Naive thymus-derived CD4-positive, alpha-beta T cell (primary cell): ENCODE measurements at regions not wholly inside any gene's neighbourhood (a gene's known extent, or its start where the extent isn't known, plus 50 kb on each side); places are given as distances from the start of the nearest gene placed in this dataset.

Source experiments
- ATAC-seq: fragments of 150-1000 bp; cut with Tn5 transposase; 2 replicates; pipeline ENCODE4 v1.10.0; 2021; ENCODE audit warnings: mild to moderate bottlenecking, moderate library complexity
- CTCF ChIA-PET: fragments of 350-600 bp; sonication (Branson Sonifier 250); formaldehyde crosslinking; loops from one replicate; lab custom pipeline; 2021; ENCODE audit warnings: antibody characterized with exemption; lab: Charles Lee
- POLR2A ChIA-PET: fragments of 350-600 bp; sonication (Branson Sonifier 250); formaldehyde crosslinking; loops from one replicate; lab custom pipeline; 2021; ENCODE audit warnings: antibody characterized with exemption, inconsistent platforms; lab: Charles Lee
- DNase-seq, 9 donors: peaks; one replicate each; pipeline versions ENCODE4 v3.0.0 to v3.0.0-alpha.2; 2020 to 2022; ENCODE audit warnings: mixed read lengths in 1 of 9
- H3K27ac ChIP-seq: one replicate; pipeline ENCODE4 v1.7.0; 2013; ENCODE audit warnings: mild to moderate bottlenecking, low read depth, low read length, moderate library complexity
- H3K27me3 ChIP-seq, 2 donors: one replicate each; pipeline ENCODE4 v1.7.0; 2013; ENCODE audit warnings: low read length in 2 of 2, mild to moderate bottlenecking in 2 of 2, moderate library complexity in 2 of 2; ENCODE audit not compliant: control insufficient read depth in 2 of 2, insufficient read depth in 2 of 2
- H3K36me3 ChIP-seq, 3 experiments: 1 replicate in 2 of 3; 2 replicates in 1 of 3; pipeline ENCODE4 v1.7.0; 2013; ENCODE audit warnings: low read length in 3 of 3, mild to moderate bottlenecking in 3 of 3, moderate library complexity in 1 of 3; ENCODE audit not compliant: insufficient read depth in 3 of 3, control insufficient read depth in 2 of 3
- H3K4me1 ChIP-seq, 2 donors: one replicate each; pipeline ENCODE4 v1.7.0; 2013; ENCODE audit warnings: low read length in 2 of 2, mild to moderate bottlenecking in 2 of 2, moderate library complexity in 1 of 2; ENCODE audit not compliant: control insufficient read depth in 2 of 2, insufficient read depth in 2 of 2
- H3K4me3 ChIP-seq: 2 replicates; pipeline ENCODE4 v1.7.0; 2013; ENCODE audit warnings: mild to moderate bottlenecking, low read length
- H3K9me3 ChIP-seq, 3 experiments: 1 replicate in 2 of 3; 2 replicates in 1 of 3; pipeline ENCODE4 v1.7.0; 2013; ENCODE audit warnings: low read length in 3 of 3; ENCODE audit not compliant: control insufficient read depth in 2 of 3
- H3K27ac Mint-ChIP-seq, 9 donors: one replicate each; pipeline ENCODE4 v1.8.0; 2020 to 2022; ENCODE audit warnings: mixed read lengths in 9 of 9, mild to moderate bottlenecking in 8 of 9, moderate library complexity in 5 of 9, inconsistent platforms in 2 of 9
- H3K27me3 Mint-ChIP-seq, 5 donors: one replicate each; pipeline ENCODE4 v1.8.0; 2021 to 2022; ENCODE audit warnings: mixed read lengths in 5 of 5, mild to moderate bottlenecking in 1 of 5
- H3K36me3 Mint-ChIP-seq, 5 donors: one replicate each; pipeline ENCODE4 v1.8.0; 2020 to 2022; ENCODE audit warnings: mixed read lengths in 5 of 5, mild to moderate bottlenecking in 3 of 5, inconsistent platforms in 1 of 5
- H3K4me1 Mint-ChIP-seq, 7 donors: one replicate each; pipeline ENCODE4 v1.8.0; 2020 to 2022; ENCODE audit warnings: mixed read lengths in 7 of 7, mild to moderate bottlenecking in 3 of 7, inconsistent platforms in 1 of 7
- H3K4me3 Mint-ChIP-seq, 10 donors: one replicate each; pipeline ENCODE4 v1.8.0; 2020 to 2022; ENCODE audit warnings: mild to moderate bottlenecking in 10 of 10, mixed read lengths in 10 of 10, moderate library complexity in 6 of 10, inconsistent platforms in 2 of 10
- H3K9me3 Mint-ChIP-seq, 11 donors: one replicate each; pipeline ENCODE4 v1.8.0; 2020 to 2022; ENCODE audit warnings: mixed read lengths in 11 of 11, mild to moderate bottlenecking in 4 of 11, inconsistent platforms in 1 of 11, moderate library complexity in 1 of 11
- intact Hi-C, 2 donors: fragments of 100-400 bp; cut with micrococcal nuclease; formaldehyde crosslinking; loops; one replicate each; pipeline ENCODE4 v1.15.1; 2023

GRCh38 chr10:29199339-29199738 lies 89.5 kb upstream of the LYZL1 start:
- H3K27me3 ChIP-seq: no peaks in the 10 kb centered on the region
- peaks cover 0 to 3% (median 0%) of the 10 kb centered on the region in 3 experiments for H3K9me3 ChIP-seq
- H3K4me1 Mint-ChIP-seq: no peaks in the 10 kb centered on the region
- H3K4me1 ChIP-seq: no peaks in the 10 kb centered on the region
- H3K4me3 ChIP-seq: no peak overlapping the region
- DNase-seq (no peak), ATAC-seq (no peak)
- H3K36me3 ChIP-seq: no peaks in the 10 kb centered on the region
- H3K4me3 Mint-ChIP-seq: no peak overlapping the region
- H3K27me3 Mint-ChIP-seq: peaks cover 4 to 53% (median 25%) of the 10 kb centered on the region in 5 donors
- CTCF ChIA-PET: no interaction called here
- POLR2A ChIA-PET: no interaction called here
- H3K27ac ChIP-seq: no peak overlapping the region
- H3K36me3 Mint-ChIP-seq: no peaks in the 10 kb centered on the region
- H3K27ac Mint-ChIP-seq: no peak overlapping the region
- H3K9me3 Mint-ChIP-seq: peaks cover 0 to 15% (median 5%) of the 10 kb centered on the region in 11 donors
- intact Hi-C loops: no loop called here

- POLR2A ChIA-PET: no interaction called here
- Histone ChIP-seq H3K27ac (no peak overlapping the region), H3K27me3 (no peaks in the 10 kb centered on the region), H3K4me1 (no peaks in the 10 kb centered on the region), H3K4me3 (no peak overlapping the region), H3K9me3 (peaks cover 0 to 3% (median 0%) of the 10 kb centered on the region in 3 experiments), H3K36me3 (no peaks in the 10 kb centered on the region)
- H3K9me3 Mint-ChIP-seq: peaks cover 0 to 7% (median 2%) of the 10 kb centered on the region in 11 donors
- peaks cover 4 to 47% (median 31%) of the 10 kb centered on the region in 5 donors for H3K27me3 Mint-ChIP-seq
- no peaks in the 10 kb centered on the region for H3K36me3 Mint-ChIP-seq
- intact Hi-C loops: no loop called here
- ATAC-seq (no peak), DNase-seq (no peak)
- no peak overlapping the region for H3K4me3 Mint-ChIP-seq
- no peak overlapping the region for H3K27ac Mint-ChIP-seq
- H3K4me1 Mint-ChIP-seq: no peaks in the 10 kb centered on the region
- CTCF ChIA-PET: no interaction called here
Measured at GRCh38 chr10:29199941-29200679, 88.8 kb upstream of the LYZL1 start.

- H3K4me1 Mint-ChIP-seq: no peaks in the 10 kb centered on the region
- ATAC-seq: no peak
- H3K27ac ChIP-seq: no peak overlapping the region
- no peaks in the 10 kb centered on the region for H3K36me3 ChIP-seq
- CTCF ChIA-PET: no interaction called here
- peaks cover 4 to 44% (median 34%) of the 10 kb centered on the region in 5 donors for H3K27me3 Mint-ChIP-seq
- no peaks in the 10 kb centered on the region for H3K4me1 ChIP-seq
- intact Hi-C loops: no loop called here
- no peak overlapping the region for H3K4me3 ChIP-seq
- no peaks in the 10 kb centered on the region for H3K36me3 Mint-ChIP-seq
- POLR2A ChIA-PET: no interaction called here
- no peaks in the 10 kb centered on the region for H3K27me3 ChIP-seq
- peaks cover 0 to 2% (median 0%) of the 10 kb centered on the region in 11 donors for H3K9me3 Mint-ChIP-seq
- H3K9me3 ChIP-seq: no peaks in the 10 kb centered on the region
- no peak overlapping the region for H3K27ac Mint-ChIP-seq
- DNase-seq: no peak
- H3K4me3 Mint-ChIP-seq: no peak overlapping the region
Measured at GRCh38 chr10:29202386-29202940, 86.4 kb upstream of the LYZL1 start.

GRCh38 chr10:29203432-29203831 lies 85.4 kb upstream of the LYZL1 start:
- H3K27me3 Mint-ChIP-seq: peaks cover 4 to 44% (median 34%) of the 10 kb centered on the region in 5 donors
- no peaks in the 10 kb centered on the region for H3K36me3 ChIP-seq
- H3K9me3 ChIP-seq: no peaks in the 10 kb centered on the region
- no peak overlapping the region for H3K4me3 Mint-ChIP-seq
- H3K4me1 Mint-ChIP-seq: no peaks in the 10 kb centered on the region
- H3K27me3 ChIP-seq: no peaks in the 10 kb centered on the region
- H3K4me1 ChIP-seq: no peaks in the 10 kb centered on the region
- no peak overlapping the region for H3K4me3 ChIP-seq
- H3K9me3 Mint-ChIP-seq: peaks cover 0 to 5% (median 0%) of the 10 kb centered on the region in 11 donors
- intact Hi-C loops: no loop called here
- DNase-seq (no peak), ATAC-seq (no peak)
- ChIA-PET CTCF (no interaction called here), POLR2A (no interaction called here)
- H3K36me3 Mint-ChIP-seq: no peaks in the 10 kb centered on the region
- H3K27ac Mint-ChIP-seq: no peak overlapping the region
- H3K27ac ChIP-seq: no peak overlapping the region

GRCh38 chr10:29204070-29204800 lies 84.6 kb upstream of the LYZL1 start:
- ATAC-seq (no peak), DNase-seq (no peak)
- Histone ChIP-seq H3K27ac (no peak overlapping the region), H3K4me3 (no peak overlapping the region), H3K36me3 (no peaks in the 10 kb centered on the region), H3K4me1 (no peaks in the 10 kb centered on the region), H3K27me3 (no peaks in the 10 kb centered on the region), H3K9me3 (no peaks in the 10 kb centered on the region)
- H3K27ac Mint-ChIP-seq: no peak overlapping the region
- peaks cover 0 to 10% (median 0%) of the 10 kb centered on the region in 11 donors for H3K9me3 Mint-ChIP-seq
- H3K27me3 Mint-ChIP-seq: peaks cover 4 to 44% (median 27%) of the 10 kb centered on the region in 5 donors
- H3K36me3 Mint-ChIP-seq: no peaks in the 10 kb centered on the region
- intact Hi-C loops: no loop called here
- no peaks in the 10 kb centered on the region for H3K4me1 Mint-ChIP-seq
- ChIA-PET POLR2A (no interaction called here), CTCF (no interaction called here)
- no peak overlapping the region for H3K4me3 Mint-ChIP-seq

GRCh38 chr10:29205787-29206186 lies 83.1 kb upstream of the LYZL1 start:
- DNase-seq (no peak), ATAC-seq (no peak)
- Mint-ChIP-seq H3K4me1 (no peaks in the 10 kb centered on the region), H3K27ac (no peak overlapping the region), H3K9me3 (peaks cover 0 to 14% (median 4%) of the 10 kb centered on the region in 11 donors), H3K36me3 (no peaks in the 10 kb centered on the region), H3K27me3 (peaks cover 4 to 40% (median 19%) of the 10 kb centered on the region in 5 donors), H3K4me3 (no peak overlapping the region)
- Histone ChIP-seq H3K4me3 (no peak overlapping the region), H3K9me3 (no peaks in the 10 kb centered on the region), H3K36me3 (no peaks in the 10 kb centered on the region), H3K27me3 (no peaks in the 10 kb centered on the region), H3K27ac (no peak overlapping the region), H3K4me1 (no peaks in the 10 kb centered on the region)
- ChIA-PET POLR2A (no interaction called here), CTCF (no interaction called here)
- intact Hi-C loops: no loop called here
